HG02943 (cell line): ENCODE measurements at regions not wholly inside any gene's neighbourhood (a gene's known extent, or its start where the extent isn't known, plus 50 kb on each side); places are given as distances from the start of the nearest gene placed in this dataset.
A peak's percentile ranks its signal among the peaks of the same experiment; 100 is the strongest.

ENCODE experiments used
- ATAC-seq: cut with Tn5 transposase; IDR thresholded peaks from one replicate; pipeline ENCODE4 v1.9.1; 2021; ENCODE audit warnings: mild to moderate bottlenecking, low read depth, moderate library complexity; ENCODE audit not compliant: unreplicated experiment

DNA sequence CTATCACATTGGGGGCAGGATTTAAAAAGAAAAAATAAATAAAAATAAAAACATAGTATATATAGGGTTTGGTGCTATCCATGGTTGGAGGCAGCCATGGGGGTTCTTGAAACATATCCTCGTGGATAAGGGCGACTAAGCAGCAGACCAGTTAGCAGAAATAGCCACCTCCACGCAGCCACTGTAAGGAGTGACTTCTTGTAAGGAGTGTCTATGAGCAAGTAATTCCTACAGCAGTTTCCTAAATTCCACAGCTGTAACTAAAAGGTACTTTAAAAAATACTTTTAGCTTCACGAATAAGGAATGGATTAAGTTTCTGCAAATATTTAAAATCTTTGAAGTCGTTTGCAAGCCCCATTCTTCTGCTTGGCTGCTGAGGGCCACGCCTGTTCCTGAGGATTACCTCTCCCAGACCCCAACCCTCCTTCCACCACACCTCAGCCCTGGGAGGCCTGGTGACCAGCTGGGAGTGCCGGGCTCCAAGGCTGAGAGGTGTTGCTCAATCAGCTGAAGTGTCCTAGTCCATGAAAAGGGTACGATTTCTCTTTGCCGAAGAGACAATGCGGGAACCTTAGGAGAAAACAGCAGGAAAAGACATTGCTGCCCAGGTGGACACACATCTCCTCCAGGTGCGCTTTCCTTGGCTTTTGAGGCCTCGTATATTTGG, 115.3 kb downstream of the ADSS2 start:
- ATAC-seq: no peak

DNA sequence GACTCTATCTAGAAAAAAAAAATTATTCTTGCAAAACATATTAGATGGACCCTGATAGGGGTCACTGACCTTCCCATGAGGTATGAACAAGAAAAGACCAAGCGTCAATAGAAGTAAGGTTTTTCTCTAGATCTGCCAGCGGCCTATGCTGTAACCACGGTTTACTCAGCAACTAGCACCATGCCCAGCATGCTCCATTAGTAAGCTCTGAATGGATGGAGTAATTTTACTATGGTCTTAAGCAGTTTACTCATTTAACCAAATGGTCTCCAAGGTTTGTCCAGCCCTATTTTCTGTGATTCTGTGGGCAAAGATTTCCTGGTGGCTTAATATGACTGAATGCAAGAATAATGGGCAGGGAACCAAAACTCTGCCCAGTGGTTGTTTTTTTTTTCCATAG, 113.9 kb downstream of the ADSS2 start:
- ATAC-seq: no peak

DNA sequence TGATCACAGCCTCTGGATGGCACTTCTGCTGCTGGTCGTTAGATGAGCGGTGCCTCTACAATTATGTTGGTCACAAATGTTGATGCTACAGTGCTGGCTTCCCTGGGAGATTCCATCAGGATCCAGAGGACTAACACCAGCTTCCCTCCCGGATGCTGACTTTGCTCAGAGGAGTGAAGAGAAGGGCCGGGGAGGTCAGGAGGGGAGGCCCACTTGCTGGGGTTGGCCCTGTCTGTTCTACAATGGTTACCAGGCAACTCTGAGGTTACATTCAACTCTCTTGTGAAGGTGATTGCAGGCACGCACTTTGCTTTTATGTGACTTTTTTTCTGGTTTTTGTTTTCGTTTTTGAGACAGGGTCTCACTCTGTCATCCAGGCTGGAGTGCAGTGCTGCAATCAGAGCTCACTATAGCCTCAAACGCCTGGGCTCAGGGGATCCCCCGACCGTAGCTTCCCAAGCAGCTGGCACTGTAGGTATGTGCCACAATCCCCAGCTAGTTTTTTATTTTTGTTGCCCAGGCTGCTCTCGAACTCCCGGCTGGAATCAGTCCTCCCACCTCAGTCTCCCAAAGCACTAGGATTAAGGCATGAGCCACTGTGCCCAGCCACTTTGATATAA, 112.5 kb downstream of the ADSS2 start:
- ATAC-seq: no peak

DNA sequence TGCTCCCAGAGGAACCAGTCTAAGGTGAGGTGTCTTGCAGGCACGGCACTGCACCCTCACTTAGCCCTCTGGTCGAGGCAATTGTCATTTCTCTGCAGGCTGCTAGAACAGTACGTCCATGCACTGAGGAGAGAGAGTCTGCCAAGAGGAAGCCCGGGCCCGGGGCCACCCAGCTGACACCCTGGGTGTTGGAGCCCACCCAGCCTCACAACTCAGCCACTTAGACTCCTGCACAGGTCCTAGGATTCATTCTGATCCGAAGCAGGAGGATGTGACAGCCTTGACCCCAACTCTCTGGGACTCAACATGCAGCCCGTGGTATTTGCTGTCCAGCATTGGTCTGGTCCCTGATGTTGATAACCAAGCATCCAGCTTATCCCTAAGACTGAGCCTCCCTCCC, 111.9 kb downstream of the ADSS2 start:
- ATAC-seq: no peak

DNA sequence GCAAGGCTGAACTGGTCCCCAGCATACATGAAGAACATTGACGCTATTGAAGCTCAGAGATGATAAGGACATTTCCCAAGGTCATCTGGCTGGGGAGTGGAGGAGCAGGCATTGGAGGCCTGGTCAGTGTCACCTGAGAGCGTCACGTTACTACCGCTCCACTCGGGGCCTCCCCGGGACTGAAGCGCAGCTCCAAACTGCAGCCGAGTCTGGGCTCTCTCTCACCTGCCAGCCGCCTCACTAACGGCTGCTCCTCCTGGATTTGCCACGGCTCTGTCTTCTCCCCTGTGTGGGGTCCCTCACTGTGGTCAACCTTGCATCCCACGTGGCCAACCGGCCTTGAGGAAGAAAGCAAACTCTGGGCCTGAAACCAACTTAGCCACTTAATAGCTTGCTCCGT, 111.3 kb downstream of the ADSS2 start:
- ATAC-seq: no peak

DNA sequence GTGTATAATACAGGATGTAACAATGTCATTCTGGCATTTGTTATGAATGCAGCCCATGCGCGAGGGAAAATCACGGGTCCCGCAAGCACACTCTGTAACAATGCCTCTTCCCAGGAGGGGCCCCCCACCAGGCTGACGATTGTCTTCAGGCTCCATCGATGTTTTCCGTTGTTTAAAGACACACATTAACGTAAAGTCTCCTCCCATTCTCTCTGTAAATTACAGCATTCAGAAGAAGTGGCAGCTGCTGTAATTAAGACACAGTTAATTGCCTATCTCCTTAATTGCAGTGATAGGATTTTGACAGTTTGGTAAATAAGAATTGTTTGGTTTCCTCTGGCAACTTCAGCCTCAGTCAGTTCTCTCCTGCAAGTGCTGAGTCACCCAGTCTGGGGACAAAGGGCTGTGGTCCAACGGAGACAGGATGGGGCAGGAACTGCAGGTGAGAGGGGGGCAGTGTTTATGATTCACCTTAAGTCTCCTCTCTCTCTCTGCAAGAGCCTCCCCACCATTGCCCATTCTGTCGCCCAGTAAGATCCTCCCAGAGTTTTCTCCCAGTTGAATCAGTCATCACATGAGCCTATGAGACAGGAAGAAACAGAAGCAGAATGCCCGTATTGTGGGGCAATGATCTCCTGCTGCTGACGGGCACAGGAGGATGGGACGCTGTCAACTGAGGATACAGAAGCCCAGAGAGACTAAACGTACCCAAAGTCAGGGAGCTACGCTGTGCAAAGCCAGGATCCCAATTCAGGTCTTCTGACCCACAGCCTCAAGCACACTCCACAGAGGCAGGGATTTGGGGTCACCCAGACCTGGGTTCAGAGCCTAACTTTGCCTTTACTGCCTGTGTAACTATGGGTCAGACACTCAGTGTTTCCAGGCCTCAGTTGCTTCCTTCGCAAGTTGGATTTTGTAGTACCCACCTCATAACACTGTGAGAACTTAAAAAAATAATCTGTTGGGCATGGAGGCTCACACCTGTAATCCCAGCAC, 110.0 kb downstream of the ADSS2 start:
- no peak for ATAC-seq

DNA sequence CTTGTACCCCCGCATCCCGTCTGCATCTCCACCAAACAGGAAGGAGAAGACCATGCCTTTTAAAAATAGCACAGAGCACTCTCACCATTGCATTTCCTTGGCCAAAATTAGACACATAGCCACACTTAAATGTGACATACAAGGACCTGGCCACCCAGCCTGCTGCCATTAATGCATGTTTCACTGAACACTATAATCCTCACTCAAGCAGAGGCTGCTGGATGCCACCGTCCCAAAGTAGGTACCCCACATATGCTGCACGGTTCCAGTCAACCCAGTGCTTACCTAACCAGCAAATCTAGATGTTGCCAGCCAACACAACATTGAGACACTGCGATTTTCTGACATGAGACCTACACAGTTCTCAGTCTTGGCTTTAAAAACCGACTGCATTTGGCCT, 107.7 kb downstream of the ADSS2 start:
- ATAC-seq: no peak

DNA sequence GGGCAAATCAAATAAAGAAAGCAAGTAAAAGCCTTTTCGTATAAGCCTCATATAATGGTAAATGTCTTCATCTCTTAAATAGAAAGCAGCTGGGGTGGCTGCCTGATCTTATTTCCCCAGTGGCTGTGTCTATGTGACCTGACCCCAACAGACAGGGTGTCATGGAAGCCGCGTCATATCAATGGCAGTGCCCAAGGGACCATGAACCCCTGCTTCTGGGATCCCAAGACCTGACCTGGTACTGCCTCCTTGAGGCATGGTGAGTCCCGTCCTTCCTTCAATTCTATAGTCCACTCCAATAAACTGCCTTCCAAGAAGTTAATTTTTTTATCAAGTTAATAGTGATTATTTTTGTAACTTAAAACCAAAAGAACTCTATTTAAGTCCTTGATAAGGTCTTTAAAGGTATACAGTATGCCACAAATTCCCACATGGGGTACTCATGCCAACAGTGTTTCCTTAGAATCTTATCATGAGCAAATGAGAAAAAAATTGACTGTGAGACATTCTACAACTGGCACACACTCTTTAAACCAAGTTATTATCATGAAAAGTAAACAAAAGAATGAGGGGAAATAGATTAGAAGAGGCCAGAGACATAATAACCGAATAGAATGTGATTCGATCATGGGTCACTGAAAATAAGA, 104.6 kb downstream of the ADSS2 start:
- ATAC-seq: no peak

DNA sequence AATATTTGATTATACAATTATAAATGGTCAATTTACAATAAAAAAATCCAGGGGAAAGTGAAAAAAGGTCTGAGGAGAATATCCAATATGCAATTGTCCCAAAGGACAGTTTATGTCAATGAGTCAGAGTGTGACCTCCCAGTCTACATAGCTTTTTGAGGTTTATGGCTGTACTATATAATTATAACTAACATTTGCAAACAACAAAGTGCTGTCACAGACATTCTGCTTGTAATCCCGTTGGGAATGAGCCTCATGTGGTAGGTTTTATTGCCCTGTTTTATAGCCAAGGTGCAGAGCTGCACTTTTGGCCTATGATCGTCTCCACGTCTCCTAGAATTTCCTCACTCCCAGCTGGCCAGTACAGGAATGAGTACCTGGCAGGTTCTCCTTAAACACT, 103.8 kb downstream of the ADSS2 start:
- ATAC-seq: no peak

DNA sequence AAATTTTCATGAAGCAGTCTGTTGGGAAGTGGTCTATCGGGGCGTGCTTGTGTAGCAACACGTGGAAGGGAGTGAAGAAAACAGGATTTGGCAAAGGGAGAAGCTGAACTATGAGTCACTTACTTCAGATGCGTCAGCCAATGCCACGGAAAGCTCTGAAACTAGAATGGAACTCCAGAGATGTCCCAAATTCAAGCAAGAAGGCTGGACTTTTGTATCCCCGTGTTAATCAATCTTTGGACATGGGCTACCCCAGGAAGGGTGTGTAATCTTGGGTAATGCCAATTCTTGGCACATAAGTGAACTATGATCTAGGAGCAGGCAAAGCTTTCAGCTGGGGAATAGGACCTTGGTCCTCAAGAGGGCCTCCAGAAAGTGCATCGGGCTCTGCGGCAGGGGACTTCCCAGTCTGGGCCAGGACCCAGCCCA, 102.6 kb downstream of the ADSS2 start:
- ATAC-seq: no peak

DNA sequence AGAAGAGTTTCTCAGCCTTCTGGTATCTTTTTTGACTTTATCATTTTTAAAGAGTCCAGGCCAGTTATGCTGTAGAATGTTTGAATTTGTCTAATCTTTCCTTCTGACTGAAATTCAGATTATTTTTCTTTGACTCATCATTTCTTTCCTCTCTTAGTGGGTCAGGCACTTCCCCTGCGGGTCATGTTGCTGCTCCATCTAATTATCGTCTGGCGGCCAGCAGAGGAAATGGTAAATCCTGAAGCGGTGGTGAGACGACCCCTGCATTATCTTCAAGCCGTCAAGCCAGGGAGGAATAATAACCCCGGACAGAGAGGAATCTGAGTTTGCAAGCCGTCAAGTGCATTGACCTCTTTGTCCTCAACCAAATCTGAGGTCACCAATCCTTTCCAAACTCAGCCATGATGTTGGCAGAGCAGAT, 102.1 kb downstream of the ADSS2 start:
- ATAC-seq: no peak

DNA sequence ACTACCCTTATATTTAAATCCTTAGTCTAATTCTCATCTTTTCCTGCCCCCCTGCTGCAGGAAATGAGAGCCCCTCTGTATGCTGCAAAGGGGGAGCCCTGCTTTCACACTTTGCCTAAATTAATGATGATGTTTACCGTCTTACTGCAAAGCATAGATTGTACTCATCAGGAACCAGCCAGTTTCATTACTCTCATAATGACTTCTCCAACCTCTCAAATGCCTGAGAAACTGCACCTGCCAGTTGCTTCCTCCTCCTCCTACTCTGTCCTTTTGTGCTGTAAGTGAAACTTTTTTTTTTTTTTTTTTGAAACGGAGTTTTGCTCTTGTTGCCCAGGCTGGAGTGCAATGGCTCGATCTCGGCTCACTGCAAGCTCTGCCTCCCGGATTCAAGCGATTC, 101.7 kb downstream of the ADSS2 start:
- ATAC-seq: peak; percentile 60

DNA sequence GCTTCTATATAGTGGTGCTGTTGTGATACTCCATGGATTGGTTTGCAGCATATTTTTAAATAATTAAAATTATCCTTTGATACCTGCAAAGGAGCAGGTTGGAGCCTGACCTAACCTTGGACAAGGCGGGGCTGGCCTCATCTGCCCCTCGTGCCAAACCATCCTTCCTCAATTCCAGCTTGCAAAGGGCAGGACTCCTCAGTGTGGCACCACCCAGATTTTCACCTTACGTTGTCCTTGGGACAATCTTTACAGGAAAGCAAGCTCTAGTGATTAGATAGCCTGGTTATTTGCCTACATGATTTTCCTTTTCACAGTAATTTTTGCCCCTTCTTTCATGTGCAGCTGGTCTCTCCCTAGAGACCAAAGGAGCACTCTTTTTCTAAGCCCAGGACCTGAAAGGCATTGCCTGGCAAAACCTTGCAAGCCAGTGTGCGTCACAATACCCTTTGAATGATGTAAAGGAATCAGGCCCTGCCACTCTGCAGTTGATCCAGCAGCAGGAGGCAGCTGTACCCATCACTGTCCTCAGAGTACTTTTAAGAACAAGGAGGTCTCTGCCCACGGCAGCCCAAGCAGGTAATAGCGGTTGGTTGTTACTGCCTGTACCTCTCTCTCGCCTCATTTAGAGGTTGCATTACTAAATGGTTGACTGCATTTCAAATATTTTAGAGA, 99.4 kb downstream of the ADSS2 start:
- no peak for ATAC-seq

DNA sequence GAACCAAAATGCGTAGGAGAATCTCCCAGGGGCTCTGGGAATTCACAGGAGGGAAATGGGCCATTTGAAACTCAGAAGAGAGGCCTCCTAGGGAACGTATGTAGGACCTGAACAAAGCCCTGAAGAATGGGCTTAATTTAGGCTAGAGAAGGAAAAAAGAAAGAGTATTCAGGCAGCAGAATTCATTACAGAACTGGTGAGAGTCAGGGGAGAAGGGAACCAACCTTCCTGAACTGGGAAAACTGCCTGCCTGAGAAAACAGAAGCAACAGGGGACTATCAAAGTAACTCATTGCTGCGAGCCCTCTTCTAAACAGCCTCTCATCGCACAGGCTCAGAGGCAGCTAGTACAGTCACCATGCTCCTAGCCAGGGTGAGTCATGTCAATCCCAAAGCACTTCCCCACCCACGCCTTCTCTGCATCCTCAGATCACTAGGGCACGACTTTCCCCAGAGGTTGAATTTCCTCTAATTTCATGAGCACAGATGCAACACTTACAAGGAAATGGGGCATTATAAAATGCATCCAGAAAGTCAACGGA, 98.1 kb downstream of the ADSS2 start:
- no peak for ATAC-seq

DNA sequence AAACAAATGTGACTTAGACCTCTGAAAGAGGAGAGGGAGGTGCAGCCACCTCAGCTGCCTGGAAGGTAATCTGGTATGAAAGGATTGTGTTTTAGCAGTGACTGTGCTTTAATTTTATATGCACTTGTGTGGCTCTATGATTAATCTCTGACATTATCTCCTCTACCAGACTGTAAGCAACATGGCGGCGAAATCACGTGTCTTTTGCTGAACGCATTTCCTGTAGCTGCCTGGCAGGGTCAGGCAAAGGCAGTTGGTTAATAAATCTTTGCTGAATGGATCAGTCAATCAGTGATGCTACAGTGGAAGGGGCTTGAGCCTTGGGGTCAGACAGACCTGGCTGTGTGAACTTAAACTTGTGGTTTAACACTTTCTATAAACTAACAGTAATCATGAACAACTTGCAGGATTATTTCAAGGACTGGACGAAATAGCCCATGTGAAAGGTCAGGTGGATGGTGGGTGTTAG, 96.9 kb downstream of the ADSS2 start:
- ATAC-seq: no peak

DNA sequence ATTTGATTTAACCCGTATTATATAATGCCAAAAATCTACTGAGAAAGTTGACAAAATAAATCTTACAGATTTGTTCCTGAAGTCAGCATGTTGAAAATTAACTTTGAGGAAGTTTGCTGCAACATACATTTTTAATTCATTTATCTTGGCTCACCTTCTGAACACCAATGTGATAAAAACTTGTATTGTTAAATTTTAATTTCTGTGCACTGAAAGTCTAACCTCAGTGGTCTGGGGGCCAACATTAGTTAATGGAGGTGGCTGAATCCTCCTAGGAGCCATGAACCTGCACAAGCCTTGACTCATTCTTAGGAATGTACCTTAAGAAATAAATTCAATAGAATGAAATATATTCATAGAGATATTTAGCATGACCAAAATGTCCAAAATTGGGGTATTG, 95.3 kb downstream of the ADSS2 start:
- ATAC-seq: no peak
